ENCODE measurements at regions not wholly inside any gene's neighbourhood (a gene's known extent, or its start where the extent isn't known, plus 50 kb on each side); places are given as distances from the start of the nearest gene placed in this dataset.

GRCh38 chr15:39251413-39252133, 329.3 kb upstream of the THBS1 start:
- ATAC-seq = no peak
- Histone ChIP-seq H3K9me3 (no peaks in the 10 kb centered on the region), H3K27ac (no peak overlapping the region), H3K36me3 (no peaks in the 10 kb centered on the region), H3K4me3 (no peak overlapping the region), H3K27me3 (no peaks in the 10 kb centered on the region), H3K4me1 (peaks cover 7% of the 10 kb centered on the region)
- TF ChIP-seq, protein P1, sequence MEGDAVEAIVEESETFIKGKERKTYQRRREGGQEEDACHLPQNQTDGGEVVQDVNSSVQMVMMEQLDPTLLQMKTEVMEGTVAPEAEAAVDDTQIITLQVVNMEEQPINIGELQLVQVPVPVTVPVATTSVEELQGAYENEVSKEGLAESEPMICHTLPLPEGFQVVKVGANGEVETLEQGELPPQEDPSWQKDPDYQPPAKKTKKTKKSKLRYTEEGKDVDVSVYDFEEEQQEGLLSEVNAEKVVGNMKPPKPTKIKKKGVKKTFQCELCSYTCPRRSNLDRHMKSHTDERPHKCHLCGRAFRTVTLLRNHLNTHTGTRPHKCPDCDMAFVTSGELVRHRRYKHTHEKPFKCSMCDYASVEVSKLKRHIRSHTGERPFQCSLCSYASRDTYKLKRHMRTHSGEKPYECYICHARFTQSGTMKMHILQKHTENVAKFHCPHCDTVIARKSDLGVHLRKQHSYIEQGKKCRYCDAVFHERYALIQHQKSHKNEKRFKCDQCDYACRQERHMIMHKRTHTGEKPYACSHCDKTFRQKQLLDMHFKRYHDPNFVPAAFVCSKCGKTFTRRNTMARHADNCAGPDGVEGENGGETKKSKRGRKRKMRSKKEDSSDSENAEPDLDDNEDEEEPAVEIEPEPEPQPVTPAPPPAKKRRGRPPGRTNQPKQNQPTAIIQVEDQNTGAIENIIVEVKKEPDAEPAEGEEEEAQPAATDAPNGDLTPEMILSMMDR (IDR thresholded peaks at IDR 0.05) = no peak
- no peak for DNase-seq
- intact Hi-C loops (cut with DNase I) = no loop called here

GRCh38 chr15:39252134-39252470, 328.8 kb upstream of the THBS1 start:
- intact Hi-C loops (cut with DNase I) = no loop called here
- Histone ChIP-seq H3K27me3 (no peaks in the 10 kb centered on the region), H3K36me3 (no peaks in the 10 kb centered on the region), H3K9me3 (no peaks in the 10 kb centered on the region), H3K4me3 (no peak overlapping the region), H3K4me1 (peaks cover 7% of the 10 kb centered on the region), H3K27ac (no peak overlapping the region)
- ATAC-seq (no peak), DNase-seq (no peak)
- TF ChIP-seq, protein P1 (IDR thresholded peaks at IDR 0.05) = no peak

- DNase-seq (no peak), ATAC-seq (no peak)
- no peak overlapping the region for H3K27ac ChIP-seq
- no peaks in the 10 kb centered on the region for H3K36me3 ChIP-seq
- no peaks in the 10 kb centered on the region for H3K9me3 ChIP-seq
- H3K4me3 ChIP-seq = no peak overlapping the region
- TF ChIP-seq, protein P1 (IDR thresholded peaks at IDR 0.05) = no peak
- intact Hi-C loops (cut with DNase I) = no loop called here
- no peaks in the 10 kb centered on the region for H3K27me3 ChIP-seq
- H3K4me1 ChIP-seq = peaks cover 7% of the 10 kb centered on the region
Measured at GRCh38 chr15:39253552-39253951, 327.3 kb upstream of the THBS1 start.

- Histone ChIP-seq H3K27ac (no peak overlapping the region), H3K27me3 (no peaks in the 10 kb centered on the region), H3K4me1 (peaks cover 7% of the 10 kb centered on the region), H3K4me3 (no peak overlapping the region), H3K9me3 (no peaks in the 10 kb centered on the region), H3K36me3 (no peaks in the 10 kb centered on the region)
- DNase-seq = no peak
- TF ChIP-seq, protein P1 (IDR thresholded peaks at IDR 0.05) = no peak
- no peak for ATAC-seq
- intact Hi-C loops (cut with DNase I) = no loop called here
Measured at GRCh38 chr15:39254181-39254580, 326.7 kb upstream of the THBS1 start.

GRCh38 chr15:39255760-39256159, 325.1 kb upstream of the THBS1 start:
- DNase-seq (no peak), ATAC-seq (no peak)
- Histone ChIP-seq H3K36me3 (no peaks in the 10 kb centered on the region), H3K9me3 (no peaks in the 10 kb centered on the region), H3K4me3 (no peak overlapping the region), H3K27ac (no peak overlapping the region), H3K27me3 (no peaks in the 10 kb centered on the region), H3K4me1 (no peaks in the 10 kb centered on the region)
- intact Hi-C loops (cut with DNase I) = no loop called here
- TF ChIP-seq, protein P1 (IDR thresholded peaks at IDR 0.05) = no peak

GRCh38 chr15:39260391-39260790, 320.5 kb upstream of the THBS1 start:
- intact Hi-C loops (cut with DNase I) = no loop called here
- ATAC-seq (no peak), DNase-seq (no peak)
- no peak overlapping the region for H3K4me3 ChIP-seq
- H3K27ac ChIP-seq = no peak overlapping the region
- no peaks in the 10 kb centered on the region for H3K36me3 ChIP-seq
- no peaks in the 10 kb centered on the region for H3K4me1 ChIP-seq
- no peaks in the 10 kb centered on the region for H3K9me3 ChIP-seq
- TF ChIP-seq, protein P1 (IDR thresholded peaks at IDR 0.05) = no peak
- H3K27me3 ChIP-seq = no peaks in the 10 kb centered on the region
